GM18505 (cell line): ENCODE measurements at regions not wholly inside any gene's neighbourhood (a gene's known extent, or its start where the extent isn't known, plus 50 kb on each side); places are given as distances from the start of the nearest gene placed in this dataset.
A peak's percentile ranks its signal among the peaks of the same experiment; 100 is the strongest.
"Not testable (repeated sequence)": the region's sequence is repeated elsewhere in the genome, so short reads cannot be mapped to it uniquely, and the experiment has no call there.

Experiments
- ATAC-seq: cut with Tn5 transposase; IDR thresholded peaks from one replicate; pipeline ENCODE4 v1.9.1; 2021; ENCODE audit not compliant: unreplicated experiment
- POLR2A ChIP-seq: IDR thresholded peaks from 4 replicates; pipeline ENCODE4 v1.6.1; 2011; ENCODE audit warnings: borderline replicate concordance; ENCODE audit not compliant: insufficient read depth, insufficient read length; ENCODE audit errors: extremely low read depth

- no peak for TF ChIP-seq POLR2A
- no peak for ATAC-seq
Measured at GRCh38 chr10:23571884-23572283, 133.0 kb downstream of the OTUD1 start.

GRCh38 chr10:23581906-23582450 is 143.1 kb downstream of the OTUD1 start:
- TF ChIP-seq POLR2A, result no peak
- ATAC-seq, result no peak

DNA sequence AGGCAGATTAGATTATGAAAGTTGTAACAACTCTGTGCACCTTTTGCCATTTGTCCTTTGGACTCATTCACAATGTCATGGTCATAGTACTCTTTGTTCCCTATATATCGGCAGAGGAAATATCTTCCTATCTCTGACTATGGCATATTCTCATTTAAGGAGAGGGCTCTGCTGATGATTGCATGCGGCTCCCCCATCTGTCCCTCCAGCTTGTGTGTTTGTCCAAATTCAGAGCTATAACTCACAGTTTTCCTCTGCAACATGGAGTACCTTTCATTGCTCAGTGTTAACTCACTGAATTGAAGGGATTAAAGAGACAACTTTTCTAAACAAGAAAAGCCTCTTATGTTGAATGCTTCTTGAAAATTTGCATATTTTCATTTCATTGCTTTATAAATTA is 145.5 kb downstream of the OTUD1 start:
- no peak for TF ChIP-seq POLR2A
- no peak for ATAC-seq

DNA sequence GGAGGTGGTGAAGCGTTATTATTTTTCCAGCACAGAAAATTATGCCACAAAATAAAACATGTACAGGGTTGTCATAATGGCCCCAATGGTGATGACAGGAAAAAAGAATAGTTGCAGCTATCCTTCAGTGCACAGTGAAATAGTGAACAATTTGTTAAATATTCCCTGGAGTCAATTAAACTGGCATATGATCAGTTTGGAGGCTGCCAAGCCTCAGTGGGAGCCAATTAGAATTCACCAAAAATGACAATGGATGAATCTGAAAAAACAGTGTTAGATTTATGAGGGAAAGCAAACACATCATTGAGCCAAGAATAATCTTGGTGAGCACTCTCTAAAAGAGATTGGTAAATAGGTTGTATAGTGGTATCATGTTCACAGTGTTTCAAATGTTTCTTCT is 146.3 kb downstream of the OTUD1 start:
- no peak for ATAC-seq
- TF ChIP-seq POLR2A, result no peak

- no peak for TF ChIP-seq POLR2A
- ATAC-seq, result no peak
Measured at GRCh38 chr10:23585666-23586065, 146.8 kb downstream of the OTUD1 start.

DNA sequence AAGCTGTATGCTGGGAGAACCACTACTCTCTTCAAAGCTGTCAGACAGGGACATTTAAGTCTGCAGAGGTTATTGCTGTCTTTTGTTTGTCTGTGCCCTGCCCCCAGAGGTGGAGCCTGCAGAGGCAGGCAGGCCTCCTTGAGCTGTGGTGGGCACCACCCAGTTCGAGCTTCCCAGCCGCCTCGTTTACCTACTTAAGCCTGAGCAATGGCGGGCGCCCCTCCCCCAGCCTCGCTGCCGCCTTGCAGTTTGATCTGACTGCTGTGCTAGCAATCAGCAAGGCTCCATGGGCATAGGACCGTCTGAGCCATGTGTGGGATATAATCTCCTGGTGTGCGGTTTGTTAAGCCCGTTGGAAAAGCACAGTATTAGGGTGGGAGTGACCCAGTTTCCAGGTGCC is 156.4 kb downstream of the OTUD1 start:
- ATAC-seq, result not testable (repeated sequence)

GRCh38 chr10:23604613-23605012 is 165.7 kb downstream of the OTUD1 start:
- no peak for TF ChIP-seq POLR2A
- no peak for ATAC-seq

- no peak for ATAC-seq
- no peak for TF ChIP-seq POLR2A
Measured at GRCh38 chr10:23606456-23606855, 167.6 kb downstream of the OTUD1 start.

- no peak for ATAC-seq
- TF ChIP-seq POLR2A, result no peak
Measured at GRCh38 chr10:23608926-23609325, 170.1 kb downstream of the OTUD1 start.

DNA sequence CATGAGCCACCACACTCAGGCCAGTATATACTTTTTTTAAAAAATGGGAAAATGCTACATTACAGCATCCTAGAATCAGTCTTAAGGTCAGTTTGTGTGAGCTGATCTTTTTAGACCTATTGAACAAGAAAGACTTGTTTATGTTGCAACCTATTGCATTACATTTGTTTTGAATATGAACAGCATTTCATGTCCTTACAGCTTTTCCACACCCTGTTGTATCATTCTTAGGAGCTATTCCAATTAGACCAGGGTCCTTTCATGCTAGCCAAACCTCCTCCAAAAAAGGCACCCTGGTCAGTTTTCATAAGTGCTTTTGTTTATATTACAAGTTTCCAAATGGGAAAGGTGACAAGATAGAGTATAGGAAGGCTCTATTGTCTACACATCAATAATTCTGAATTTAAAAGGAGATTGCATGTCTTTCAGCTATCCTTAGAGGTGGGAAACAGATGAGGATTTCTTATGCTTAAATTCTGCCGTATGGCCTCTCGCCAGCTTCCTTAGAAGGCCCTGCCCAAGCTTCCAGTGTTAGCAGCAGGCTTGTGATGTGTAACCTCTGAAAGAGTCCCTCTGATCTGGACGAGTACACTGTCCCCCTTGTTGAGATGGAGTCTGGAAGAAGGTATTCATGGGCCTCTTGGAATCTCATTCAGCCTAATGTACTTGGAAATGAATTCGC is 171.9 kb downstream of the OTUD1 start:
- ATAC-seq, result no peak
- TF ChIP-seq POLR2A, result no peak

DNA sequence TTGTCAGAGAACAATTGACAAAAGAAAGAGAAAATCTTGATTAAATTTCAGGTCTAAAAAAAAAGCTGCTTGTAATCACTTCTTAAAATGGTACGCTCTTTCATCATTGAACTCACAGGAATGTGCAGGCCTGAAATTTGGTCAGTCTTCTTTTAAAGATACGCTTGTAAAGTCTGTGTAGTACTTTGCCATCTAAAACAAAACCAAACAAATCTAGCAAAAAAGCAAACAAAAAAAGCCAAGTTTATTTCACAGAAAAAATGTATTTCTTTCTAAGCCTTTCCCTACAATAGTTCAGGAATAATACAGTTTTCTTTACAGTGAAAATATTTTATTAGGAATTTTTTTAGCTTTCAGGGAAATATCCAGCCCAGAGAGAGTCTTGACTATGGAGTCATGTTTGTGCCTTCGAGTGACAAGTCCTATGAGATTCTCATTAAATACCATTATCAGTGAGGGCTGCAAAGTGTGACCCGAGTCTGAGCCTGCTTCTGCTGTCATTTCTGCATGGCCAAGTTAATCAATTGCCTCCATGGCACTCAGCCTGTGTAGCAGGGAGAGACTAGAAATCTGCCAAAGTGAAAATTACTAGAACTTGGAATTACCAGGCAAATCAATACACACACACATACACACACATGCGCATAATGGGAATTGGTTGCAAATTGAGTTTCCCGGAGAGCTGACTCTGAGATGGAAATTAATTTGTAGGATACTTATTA is 172.6 kb downstream of the OTUD1 start:
- ATAC-seq, result no peak
- TF ChIP-seq POLR2A, result no peak

DNA sequence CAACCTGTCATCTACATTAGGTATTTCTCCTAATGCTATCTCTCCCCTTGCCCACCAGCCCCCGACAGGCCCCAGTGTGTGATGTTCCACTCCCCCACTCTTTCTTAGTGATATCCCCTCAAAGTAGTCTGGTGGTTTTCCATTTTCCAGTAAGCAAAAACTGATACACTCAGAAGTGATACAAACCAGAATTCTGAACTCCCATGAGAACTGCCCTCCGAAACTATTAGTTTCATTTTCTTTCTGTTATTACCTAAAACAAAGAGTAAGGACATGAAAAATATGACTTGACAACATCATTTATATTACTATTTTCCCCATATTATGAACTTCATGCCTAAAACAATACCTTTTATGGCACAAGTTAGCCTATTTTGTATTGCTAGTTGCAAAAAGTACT is 175.0 kb downstream of the OTUD1 start:
- ATAC-seq, result peak; percentile 52
- no peak for TF ChIP-seq POLR2A

GRCh38 chr10:23614483-23614882 is 175.6 kb downstream of the OTUD1 start:
- TF ChIP-seq POLR2A, result no peak
- peak; percentile 44 for ATAC-seq

DNA sequence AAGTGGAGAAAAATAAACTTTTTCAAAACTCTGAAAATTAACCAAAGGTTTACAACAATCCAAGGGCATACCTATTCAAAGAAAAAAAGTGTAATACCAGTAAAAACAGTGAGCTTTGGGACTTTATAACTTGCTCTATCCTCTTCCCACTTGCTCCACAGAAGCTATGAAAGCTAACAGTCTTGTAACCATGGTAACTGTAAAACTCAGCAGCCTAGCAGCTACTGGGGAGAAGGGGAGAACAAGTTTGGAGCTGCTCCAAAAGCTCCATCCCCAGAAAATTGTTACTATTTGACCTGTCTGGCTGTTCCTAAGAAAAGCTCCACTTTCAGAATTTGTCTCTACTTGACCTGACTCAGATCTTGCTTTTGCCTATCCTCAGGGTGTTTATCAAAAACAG is 191.5 kb downstream of the OTUD1 start:
- no peak for TF ChIP-seq POLR2A
- ATAC-seq, result no peak
